ENCODE measurements at regions not wholly inside any gene's neighbourhood (a gene's known extent, or its start where the extent isn't known, plus 50 kb on each side); places are given as distances from the start of the nearest gene placed in this dataset.
"Not testable (repeated sequence)": the region's sequence is repeated elsewhere in the genome, so short reads cannot be mapped to it uniquely, and the experiment has no call there.

- no peak for DNase-seq
These were observed 610.2 kb downstream of the UBE2NL start for GRCh38 chrX:144494074-144494473.

GRCh38 chrX:144531877-144532276 is 648.0 kb downstream of the UBE2NL start:
- DNase-seq: no peak

- DNase-seq: no peak
These were observed 680.7 kb upstream of the SPANXN1 start for GRCh38 chrX:144566592-144566991.

- no peak for DNase-seq
These were observed 660.5 kb upstream of the SPANXN1 start for GRCh38 chrX:144586756-144587155.

GRCh38 chrX:144592036-144592435 is 655.3 kb upstream of the SPANXN1 start:
- DNase-seq: no peak

- no peak for DNase-seq
These were observed 646.3 kb upstream of the SPANXN1 start for GRCh38 chrX:144601010-144601409.

- no peak for DNase-seq
These were observed 635.2 kb upstream of the SPANXN1 start for GRCh38 chrX:144612076-144612475.

GRCh38 chrX:144616317-144616716 is 631.0 kb upstream of the SPANXN1 start:
- no peak for DNase-seq

GRCh38 chrX:144627947-144628346 is 619.4 kb upstream of the SPANXN1 start:
- DNase-seq: no peak

GRCh38 chrX:144634451-144634850 is 612.9 kb upstream of the SPANXN1 start:
- DNase-seq: not testable (repeated sequence)

GRCh38 chrX:144637731-144638130 is 609.6 kb upstream of the SPANXN1 start:
- DNase-seq: no peak

GRCh38 chrX:144648788-144649187 is 598.5 kb upstream of the SPANXN1 start:
- no peak for DNase-seq

GRCh38 chrX:144681501-144681900 is 565.8 kb upstream of the SPANXN1 start:
- DNase-seq: peak; percentile 0

- no peak for DNase-seq
These were observed 564.1 kb upstream of the SPANXN1 start for GRCh38 chrX:144683247-144683646.

GRCh38 chrX:144709841-144710240 is 537.5 kb upstream of the SPANXN1 start:
- no peak for DNase-seq

- no peak for DNase-seq
These were observed 532.0 kb upstream of the SPANXN1 start for GRCh38 chrX:144715337-144715736.

- no peak for DNase-seq
These were observed 531.1 kb upstream of the SPANXN1 start for GRCh38 chrX:144716187-144716586.

- DNase-seq: no peak
These were observed 529.6 kb upstream of the SPANXN1 start for GRCh38 chrX:144717682-144718081.

GRCh38 chrX:144722307-144722706 is 525.0 kb upstream of the SPANXN1 start:
- no peak for DNase-seq

GRCh38 chrX:144730471-144730870 is 516.8 kb upstream of the SPANXN1 start:
- DNase-seq: peak; percentile 8

- DNase-seq: no peak
These were observed 514.7 kb upstream of the SPANXN1 start for GRCh38 chrX:144732588-144732987.

- DNase-seq: no peak
These were observed 509.1 kb upstream of the SPANXN1 start for GRCh38 chrX:144738246-144738645.

- no peak for DNase-seq
These were observed 478.8 kb upstream of the SPANXN1 start for GRCh38 chrX:144768540-144768939.

- not testable (repeated sequence) for DNase-seq
These were observed 463.8 kb upstream of the SPANXN1 start for GRCh38 chrX:144783528-144783927.

- DNase-seq: no peak
These were observed 457.2 kb upstream of the SPANXN1 start for GRCh38 chrX:144790148-144790547.

- DNase-seq: no peak
These were observed 456.0 kb upstream of the SPANXN1 start for GRCh38 chrX:144791298-144791697.

All from fibroblast of skin of abdomen (primary cell).